GM23338 (cell line): ENCODE measurements at regions not wholly inside any gene's neighbourhood (a gene's known extent, or its start where the extent isn't known, plus 50 kb on each side); places are given as distances from the start of the nearest gene placed in this dataset.

ENCODE experiments used
- CREB1 ChIP-seq: fragments of 250-450 bp; sonication (Bioruptor Pico); IDR thresholded peaks from 2 replicates; pipeline ENCODE4 v1.5.0; 2020; ENCODE audit warnings: low read depth, mild to moderate bottlenecking, moderate library complexity
- CTCF ChIP-seq, 2 experiments: fragments of 200-600 bp in 1 of 2; sonication (generic) in 1 of 2; conservative IDR thresholded peaks; 2 replicates each; pipeline versions ENCODE4 v1.5.1 to v1.6.1; 2016 to 2017; ENCODE audit warnings: antibody characterized with exemption in 2 of 2, low read depth in 2 of 2, mild to moderate bottlenecking in 2 of 2, moderate library complexity in 1 of 2
- EZH2 ChIP-seq: fragments of 200-600 bp; sonication (generic); IDR thresholded peaks from one replicate; pipeline ENCODE4 v1.8.0; 2017; ENCODE audit warnings: antibody characterized with exemption, mild to moderate bottlenecking, low read depth; ENCODE audit not compliant: unreplicated experiment
- POLR2AphosphoS5 ChIP-seq: IDR thresholded peaks from 2 replicates; pipeline ENCODE4 v1.6.1; 2016; ENCODE audit warnings: antibody characterized with exemption, low read depth
- REST ChIP-seq: IDR thresholded peaks from one replicate; pipeline ENCODE4 v1.6.1; 2018; ENCODE audit warnings: antibody characterized with exemption; ENCODE audit not compliant: unreplicated experiment
- ZNF114 ChIP-seq: fragments of 250-450 bp; sonication (Bioruptor Pico); IDR thresholded peaks from 2 replicates; pipeline ENCODE4 v1.5.0; 2020; ENCODE audit warnings: mild to moderate bottlenecking, moderate library complexity

GRCh38 chr3:14263317-14264005 lies 84.8 kb downstream of the LSM3 start:
- no peak for TF ChIP-seq CTCF (conservative IDR thresholded peaks at IDR 0.05; ENCODE audit: low read depth in 2 of 2)
- TF ChIP-seq EZH2: no peak
- no peak for TF ChIP-seq POLR2AphosphoS5
- no peak for TF ChIP-seq REST
- no peak for TF ChIP-seq CREB1 (CRISPR knock-in tag)
- TF ChIP-seq ZNF114: no peak
